ENCODE measurements at regions not wholly inside any gene's neighbourhood (a gene's known extent, or its start where the extent isn't known, plus 50 kb on each side); places are given as distances from the start of the nearest gene placed in this dataset.

- POLR2A ChIA-PET (ENCODE audit: low non-redundant PET): no interaction called here
Measured at GRCh38 chr11:70783356-70783755, 385.0 kb downstream of the CTTN start.

DNA sequence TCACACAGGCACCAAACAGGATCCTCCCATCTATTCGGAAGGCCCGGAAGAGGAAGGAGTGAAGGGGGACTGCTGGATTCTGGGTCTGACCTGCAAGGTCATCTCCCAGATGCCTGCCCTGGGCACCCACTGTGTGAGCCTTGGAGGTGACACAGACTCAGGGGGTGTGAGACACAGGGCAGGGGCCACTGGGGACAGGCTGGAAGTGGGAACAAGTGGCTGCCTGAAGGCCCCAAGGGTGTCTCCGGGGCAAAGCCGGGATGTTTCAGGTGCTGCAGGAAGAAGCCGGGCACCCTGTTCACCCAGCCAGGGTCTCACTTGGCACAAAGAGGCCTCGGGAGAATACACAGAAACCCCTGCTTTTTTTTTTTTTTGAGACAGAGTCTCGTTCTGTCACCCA is 385.5 kb downstream of the CTTN start:
- Histone ChIP-seq H3K36me3 (ENCODE audit: insufficient read depth, low read length, poor library complexity, severe bottlenecking) (no peaks in the 10 kb centered on the region), H3K4me3 (ENCODE audit: low read depth, low read length, poor library complexity, severe bottlenecking) (no peak overlapping the region), H3K27ac (ENCODE audit: low read depth, low read length, poor library complexity, severe bottlenecking) (no peak overlapping the region), H3K4me1 (ENCODE audit: insufficient read depth, low read length, poor library complexity, severe bottlenecking) (no peaks in the 10 kb centered on the region), H3K27me3 (replicated peaks; ENCODE audit: insufficient read depth, low read depth, low read length, poor library complexity) (no peaks in the 10 kb centered on the region), H3K9me3 (ENCODE audit: low read depth, low read length, poor library complexity, severe bottlenecking) (no peaks in the 10 kb centered on the region)
- no TSS peak for BruUV-seq (replicated peaks)
- CTCF ChIA-PET: no interaction called here
- POLR2A ChIA-PET (ENCODE audit: low non-redundant PET): no interaction called here
- intact Hi-C loops (cut with micrococcal nuclease; ENCODE audit: unreplicated experiment): no loop called here
- no peak for TF ChIP-seq EZH2 (IDR thresholded peaks at IDR 0.05; ENCODE audit: borderline replicate concordance, low read depth, low read length, poor library complexity, severe bottlenecking)
- TF ChIP-seq, protein P1, sequence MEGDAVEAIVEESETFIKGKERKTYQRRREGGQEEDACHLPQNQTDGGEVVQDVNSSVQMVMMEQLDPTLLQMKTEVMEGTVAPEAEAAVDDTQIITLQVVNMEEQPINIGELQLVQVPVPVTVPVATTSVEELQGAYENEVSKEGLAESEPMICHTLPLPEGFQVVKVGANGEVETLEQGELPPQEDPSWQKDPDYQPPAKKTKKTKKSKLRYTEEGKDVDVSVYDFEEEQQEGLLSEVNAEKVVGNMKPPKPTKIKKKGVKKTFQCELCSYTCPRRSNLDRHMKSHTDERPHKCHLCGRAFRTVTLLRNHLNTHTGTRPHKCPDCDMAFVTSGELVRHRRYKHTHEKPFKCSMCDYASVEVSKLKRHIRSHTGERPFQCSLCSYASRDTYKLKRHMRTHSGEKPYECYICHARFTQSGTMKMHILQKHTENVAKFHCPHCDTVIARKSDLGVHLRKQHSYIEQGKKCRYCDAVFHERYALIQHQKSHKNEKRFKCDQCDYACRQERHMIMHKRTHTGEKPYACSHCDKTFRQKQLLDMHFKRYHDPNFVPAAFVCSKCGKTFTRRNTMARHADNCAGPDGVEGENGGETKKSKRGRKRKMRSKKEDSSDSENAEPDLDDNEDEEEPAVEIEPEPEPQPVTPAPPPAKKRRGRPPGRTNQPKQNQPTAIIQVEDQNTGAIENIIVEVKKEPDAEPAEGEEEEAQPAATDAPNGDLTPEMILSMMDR (conservative IDR thresholded peaks at IDR 0.05; ENCODE audit: low read depth, low read length): no peak
- DNase-seq (ENCODE audit: low spot score): no peak

More at GRCh38 chr11:70783356-70783755, 385.0 kb downstream of the CTTN start:
- H3K36me3 ChIP-seq (ENCODE audit: insufficient read depth, low read length, poor library complexity, severe bottlenecking): no peaks in the 10 kb centered on the region
- H3K27ac ChIP-seq (ENCODE audit: low read depth, low read length, poor library complexity, severe bottlenecking): no peak overlapping the region
- no peaks in the 10 kb centered on the region for H3K4me1 ChIP-seq (ENCODE audit: insufficient read depth, low read length, poor library complexity, severe bottlenecking)
- CTCF ChIA-PET: no interaction called here
- no peak overlapping the region for H3K4me3 ChIP-seq (ENCODE audit: low read depth, low read length, poor library complexity, severe bottlenecking)
- no peaks in the 10 kb centered on the region for H3K9me3 ChIP-seq (ENCODE audit: low read depth, low read length, poor library complexity, severe bottlenecking)
- BruUV-seq (replicated peaks): no TSS peak
- intact Hi-C loops (cut with micrococcal nuclease; ENCODE audit: unreplicated experiment): no loop called here
- DNase-seq (ENCODE audit: low spot score): no peak
- H3K27me3 ChIP-seq (replicated peaks; ENCODE audit: insufficient read depth, low read depth, low read length, poor library complexity): no peaks in the 10 kb centered on the region
- TF ChIP-seq, protein P1 (conservative IDR thresholded peaks at IDR 0.05; ENCODE audit: low read depth, low read length): no peak
- TF ChIP-seq EZH2 (IDR thresholded peaks at IDR 0.05; ENCODE audit: borderline replicate concordance, low read depth, low read length, poor library complexity, severe bottlenecking): no peak

- no TSS peak for BruUV-seq (replicated peaks)
- CTCF ChIA-PET: no interaction called here
Measured at GRCh38 chr11:70785372-70785771, 387.0 kb downstream of the CTTN start.

More at GRCh38 chr11:70785372-70785771, 387.0 kb downstream of the CTTN start:
- POLR2A ChIA-PET (ENCODE audit: low non-redundant PET): no interaction called here
- no peaks in the 10 kb centered on the region for H3K27me3 ChIP-seq (replicated peaks; ENCODE audit: insufficient read depth, low read depth, low read length, poor library complexity)
- no peak overlapping the region for H3K4me3 ChIP-seq (ENCODE audit: low read depth, low read length, poor library complexity, severe bottlenecking)
- intact Hi-C loops (cut with micrococcal nuclease; ENCODE audit: unreplicated experiment): no loop called here
- H3K9me3 ChIP-seq (ENCODE audit: low read depth, low read length, poor library complexity, severe bottlenecking): no peaks in the 10 kb centered on the region
- no peak overlapping the region for H3K27ac ChIP-seq (ENCODE audit: low read depth, low read length, poor library complexity, severe bottlenecking)
- H3K36me3 ChIP-seq (ENCODE audit: insufficient read depth, low read length, poor library complexity, severe bottlenecking): no peaks in the 10 kb centered on the region
- TF ChIP-seq EZH2 (IDR thresholded peaks at IDR 0.05; ENCODE audit: borderline replicate concordance, low read depth, low read length, poor library complexity, severe bottlenecking): no peak
- TF ChIP-seq, protein P1 (conservative IDR thresholded peaks at IDR 0.05; ENCODE audit: low read depth, low read length): no peak
- no peak for DNase-seq (ENCODE audit: low spot score)
- H3K4me1 ChIP-seq (ENCODE audit: insufficient read depth, low read length, poor library complexity, severe bottlenecking): no peaks in the 10 kb centered on the region

All from A673 (cell line).